ENCODE measurements at regions not wholly inside any gene's neighbourhood (a gene's known extent, or its start where the extent isn't known, plus 50 kb on each side); places are given as distances from the start of the nearest gene placed in this dataset.
A peak's percentile ranks its signal among the peaks of the same experiment; 100 is the strongest.

GRCh38 chr6:150673720-150674346, 74.1 kb downstream of the PLEKHG1 start:
- Histone ChIP-seq H3K27me3 (no peaks in the 10 kb centered on the region), H3K9ac (ENCODE audit: low read depth in 2 of 2, low read length in 2 of 2) (peak overlapping the region in 1 of 2 donors; percentile 66), H3K36me3 (no peaks in the 10 kb centered on the region), H3K9me3 (no peaks in the 10 kb centered on the region), H3K4me1 (no peaks in the 10 kb centered on the region), H3K27ac (peak overlapping the region; percentile 56), H3K4me3 (no peak overlapping the region)
- peak; percentile 49 for DNase-seq
- intact Hi-C loops (cut with DNase I), result no loop called here
- TF ChIP-seq CTCF (IDR thresholded peaks at IDR 0.05), result no peak

GRCh38 chr6:150676344-150676743, 76.7 kb downstream of the PLEKHG1 start:
- Histone ChIP-seq H3K27me3 (no peaks in the 10 kb centered on the region), H3K4me3 (no peak overlapping the region), H3K36me3 (no peaks in the 10 kb centered on the region), H3K9me3 (no peaks in the 10 kb centered on the region), H3K9ac (ENCODE audit: low read depth in 2 of 2, low read length in 2 of 2) (no peak overlapping the region), H3K27ac (no peak overlapping the region), H3K4me1 (no peaks in the 10 kb centered on the region)
- intact Hi-C loops (cut with DNase I), result no loop called here
- no peak for TF ChIP-seq CTCF (IDR thresholded peaks at IDR 0.05)
- no peak for DNase-seq

- H3K9me3 ChIP-seq, result no peaks in the 10 kb centered on the region
- no peaks in the 10 kb centered on the region for H3K27me3 ChIP-seq
- no peak overlapping the region for H3K4me3 ChIP-seq
- H3K27ac ChIP-seq, result no peak overlapping the region
- no peak for TF ChIP-seq CTCF (IDR thresholded peaks at IDR 0.05)
- no peaks in the 10 kb centered on the region for H3K36me3 ChIP-seq
- intact Hi-C loops (cut with DNase I), result no loop called here
- no peaks in the 10 kb centered on the region for H3K4me1 ChIP-seq
- no peak for DNase-seq
- no peak overlapping the region for H3K9ac ChIP-seq (ENCODE audit: low read depth in 2 of 2, low read length in 2 of 2)
Measured at GRCh38 chr6:150676772-150677171, 77.1 kb downstream of the PLEKHG1 start.

GRCh38 chr6:150680510-150680909, 80.8 kb downstream of the PLEKHG1 start:
- no peaks in the 10 kb centered on the region for H3K27me3 ChIP-seq
- no peak for TF ChIP-seq CTCF (IDR thresholded peaks at IDR 0.05)
- H3K9me3 ChIP-seq, result no peaks in the 10 kb centered on the region
- H3K27ac ChIP-seq, result no peak overlapping the region
- H3K36me3 ChIP-seq, result no peaks in the 10 kb centered on the region
- no peak overlapping the region for H3K9ac ChIP-seq (ENCODE audit: low read depth in 2 of 2, low read length in 2 of 2)
- no peaks in the 10 kb centered on the region for H3K4me1 ChIP-seq
- H3K4me3 ChIP-seq, result no peak overlapping the region
- DNase-seq, result no peak
- intact Hi-C loops (cut with DNase I), result no loop called here

- H3K9me3 ChIP-seq, result no peaks in the 10 kb centered on the region
- H3K36me3 ChIP-seq, result no peaks in the 10 kb centered on the region
- no peak overlapping the region for H3K27ac ChIP-seq
- no peaks in the 10 kb centered on the region for H3K27me3 ChIP-seq
- no peak for DNase-seq
- no peak for TF ChIP-seq CTCF (IDR thresholded peaks at IDR 0.05)
- no peak overlapping the region for H3K4me3 ChIP-seq
- no peak overlapping the region for H3K9ac ChIP-seq (ENCODE audit: low read depth in 2 of 2, low read length in 2 of 2)
- intact Hi-C loops (cut with DNase I), result no loop called here
- H3K4me1 ChIP-seq, result no peaks in the 10 kb centered on the region
Measured at GRCh38 chr6:150681578-150682395, 82.1 kb downstream of the PLEKHG1 start.

All from colonic mucosa (tissue), 4 donors.